ENCODE measurements at regions not wholly inside any gene's neighbourhood (a gene's known extent, or its start where the extent isn't known, plus 50 kb on each side); places are given as distances from the start of the nearest gene placed in this dataset.
"Not testable (repeated sequence)": the region's sequence is repeated elsewhere in the genome, so short reads cannot be mapped to it uniquely, and the experiment has no call there.

DNA sequence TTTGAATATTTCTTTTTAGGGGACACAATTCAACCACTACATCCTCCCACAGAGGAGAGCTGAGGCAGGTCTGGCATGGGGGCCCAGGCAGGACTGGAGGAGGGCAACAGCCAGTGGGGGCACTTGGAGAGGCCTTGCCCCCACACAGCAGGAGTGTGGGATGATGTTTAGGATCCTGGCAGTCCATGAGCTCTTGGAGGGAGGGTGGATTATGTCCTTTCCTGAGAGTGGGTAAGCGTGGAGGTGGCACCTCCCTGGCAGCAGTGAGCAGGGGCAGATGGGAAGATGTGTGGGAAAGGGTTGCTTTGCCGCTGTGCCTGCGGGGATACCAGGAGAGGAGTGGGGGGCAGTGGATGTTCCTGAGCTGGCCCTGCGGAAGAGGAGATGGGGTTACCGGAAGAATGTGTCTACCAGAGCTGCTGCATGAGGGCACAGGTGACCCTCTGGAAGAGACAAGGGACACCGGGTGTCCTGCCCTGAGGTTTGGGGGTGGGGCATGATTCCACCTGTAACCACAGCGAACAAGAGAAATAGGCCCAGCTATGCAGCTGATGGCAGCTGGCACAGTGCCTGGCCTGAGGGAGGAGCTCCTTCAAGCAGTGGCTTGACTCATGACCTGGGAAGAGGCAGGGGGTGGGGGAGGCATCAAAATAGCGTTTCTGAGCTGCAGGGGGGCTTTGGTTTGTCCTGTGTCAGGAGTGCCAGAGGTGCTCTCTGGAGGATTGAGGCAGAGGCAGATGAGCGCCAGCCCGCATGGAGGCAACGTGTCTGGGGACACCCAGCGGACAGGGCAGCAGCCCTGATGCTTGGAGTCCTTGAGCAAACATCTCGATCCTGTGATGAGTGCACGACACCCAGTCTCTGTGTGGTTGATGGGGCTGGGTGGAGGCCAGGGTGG, 123.9 kb upstream of the TMPRSS2 start:
- DNase-seq (ENCODE audit: low spot score): peak; percentile 84

DNA sequence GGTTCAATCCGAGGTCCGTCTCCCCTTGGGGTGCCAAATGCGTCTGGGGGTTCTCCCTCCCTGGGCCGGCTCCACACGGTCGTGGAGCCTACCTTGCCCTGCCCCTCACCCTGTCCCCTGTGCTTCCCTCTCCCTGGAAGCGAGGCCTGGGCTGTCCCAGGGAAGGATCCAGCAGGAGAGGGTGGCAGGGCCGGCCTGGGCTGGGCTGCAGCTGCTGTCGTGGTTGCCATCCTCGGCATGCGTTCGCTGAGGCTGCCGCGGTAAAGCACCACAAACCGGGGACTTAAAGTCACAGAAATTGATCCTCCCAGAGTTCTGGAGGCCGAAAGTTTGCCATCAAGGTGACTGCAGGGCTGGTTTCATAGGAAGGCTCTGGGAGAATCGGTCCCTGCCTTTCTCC, 123.0 kb upstream of the TMPRSS2 start:
- no peak for DNase-seq (ENCODE audit: low spot score)

DNA sequence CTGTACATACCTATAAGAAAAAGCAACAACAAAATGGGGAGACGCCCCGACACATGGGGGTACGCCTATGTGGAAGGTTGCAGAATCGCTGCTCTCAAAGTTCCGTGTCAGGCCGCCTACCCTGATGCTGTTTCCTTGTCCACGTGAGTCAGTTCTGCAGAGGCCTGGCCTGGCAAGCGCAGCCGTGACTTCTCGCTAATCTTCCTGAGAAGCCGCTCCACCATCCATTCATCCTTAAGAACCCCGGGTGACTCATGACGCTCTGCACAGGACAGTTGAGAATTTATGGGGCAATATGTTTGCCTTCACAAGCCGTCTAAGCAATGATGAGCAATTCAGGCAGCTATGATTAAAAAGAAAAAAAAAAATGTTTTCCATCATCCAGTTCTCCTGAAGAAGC, 122.3 kb upstream of the TMPRSS2 start:
- DNase-seq (ENCODE audit: low spot score): no peak

GRCh38 chr21:41628256-41628655, 120.3 kb upstream of the TMPRSS2 start:
- DNase-seq (ENCODE audit: low spot score): no peak

GRCh38 chr21:41627428-41627827, 119.5 kb upstream of the TMPRSS2 start:
- no peak for DNase-seq (ENCODE audit: low spot score)

- no peak for DNase-seq (ENCODE audit: low spot score)
Observed at GRCh38 chr21:41626021-41626420, 118.1 kb upstream of the TMPRSS2 start.

DNA sequence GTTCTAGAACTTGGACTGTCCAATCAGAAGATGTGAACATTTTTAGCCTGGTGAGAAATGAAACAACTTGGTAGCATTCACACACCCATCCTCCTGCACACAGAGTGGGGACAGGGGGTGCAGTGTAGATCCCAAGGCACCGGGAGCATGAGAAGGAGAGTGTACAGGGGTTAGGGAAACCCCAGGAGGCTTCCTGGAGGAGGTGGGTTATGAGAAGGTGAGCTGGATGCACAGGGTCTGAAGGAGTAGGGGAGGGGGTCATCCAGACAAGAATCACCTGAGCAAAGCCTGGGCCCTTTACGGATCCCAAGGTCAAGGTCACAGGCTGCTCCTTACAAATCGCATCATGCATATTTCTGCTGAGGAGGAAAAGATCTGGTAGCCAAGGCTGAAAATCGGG, 117.5 kb upstream of the TMPRSS2 start:
- no peak for DNase-seq (ENCODE audit: low spot score)

GRCh38 chr21:41624674-41625310, 116.8 kb upstream of the TMPRSS2 start:
- no peak for DNase-seq (ENCODE audit: low spot score)

DNA sequence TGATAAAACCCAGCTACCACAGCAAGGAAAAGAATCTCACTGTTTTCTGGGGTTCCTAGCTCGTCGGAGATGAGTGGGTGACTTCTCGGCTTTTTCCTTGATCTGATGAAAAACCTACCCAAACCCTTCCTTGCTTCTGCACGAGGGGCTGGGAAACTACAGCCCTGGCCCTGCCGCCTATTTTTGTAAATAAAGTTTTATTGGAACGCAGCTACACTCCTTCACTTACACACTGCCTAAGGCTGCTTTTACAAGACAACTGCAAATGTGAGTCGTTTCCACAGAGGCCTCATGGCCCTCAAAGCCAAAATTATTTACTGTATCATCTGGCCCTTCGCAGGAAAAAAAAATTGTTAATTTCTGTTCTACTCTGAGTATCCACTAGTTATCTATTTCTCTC, 116.0 kb upstream of the TMPRSS2 start:
- no peak for DNase-seq (ENCODE audit: low spot score)

DNA sequence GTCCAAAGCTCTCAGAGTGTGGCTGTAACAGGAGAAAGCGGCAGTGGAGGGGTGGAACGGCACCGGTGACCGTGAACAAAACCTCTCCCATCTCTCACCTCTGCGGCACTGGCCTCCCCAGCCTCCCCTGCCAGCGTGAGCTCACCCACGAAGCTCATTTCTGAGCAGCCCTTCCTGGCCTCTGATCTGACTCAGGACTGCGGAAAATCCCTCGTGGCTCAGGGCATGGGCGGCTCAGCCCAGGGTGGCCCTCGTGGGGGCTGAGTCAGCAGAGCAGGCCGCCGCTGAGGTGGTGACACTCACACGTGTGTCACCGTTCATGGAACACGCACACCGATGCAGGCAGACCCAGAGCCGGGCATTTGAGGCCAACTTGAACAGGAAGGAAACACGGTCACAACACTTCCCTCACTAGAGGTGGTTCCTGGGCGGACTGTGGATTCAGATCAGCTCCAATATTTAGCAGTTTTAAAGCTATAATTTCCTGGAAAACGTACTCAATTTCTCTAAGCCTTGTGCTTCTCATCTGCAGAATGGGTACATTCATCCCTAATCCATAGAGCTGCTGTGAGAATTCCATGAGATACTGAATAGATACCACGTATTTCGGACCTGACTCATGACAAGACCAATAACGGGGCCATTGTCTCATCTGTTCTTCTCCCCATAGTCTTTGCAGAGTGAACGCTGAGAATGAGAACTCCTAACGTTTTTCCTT, 115.0 kb upstream of the TMPRSS2 start:
- DNase-seq (ENCODE audit: low spot score): no peak

DNA sequence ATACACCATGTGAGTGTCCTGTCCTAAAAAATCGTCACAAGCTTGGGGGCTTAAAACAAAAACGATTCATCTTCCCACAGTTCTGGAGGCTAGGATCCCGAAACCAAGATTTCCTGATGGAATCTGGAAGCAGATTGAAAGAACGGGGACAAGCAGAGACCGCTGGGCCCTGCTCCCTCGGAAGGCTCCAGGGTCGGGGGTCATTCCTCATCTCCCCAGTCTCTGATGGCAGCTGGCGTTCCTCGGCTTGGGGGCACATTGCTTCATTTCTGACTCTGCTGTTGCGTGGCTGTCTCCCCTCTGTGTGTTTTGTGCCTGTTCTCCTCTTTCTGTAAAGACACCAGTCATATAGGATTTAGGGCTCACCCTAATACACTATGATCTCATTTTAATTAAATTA, 114.2 kb upstream of the TMPRSS2 start:
- DNase-seq (ENCODE audit: low spot score): no peak

- DNase-seq (ENCODE audit: low spot score): no peak
Observed at GRCh38 chr21:41621513-41621912, 113.6 kb upstream of the TMPRSS2 start.

GRCh38 chr21:41620982-41621381, 113.0 kb upstream of the TMPRSS2 start:
- DNase-seq (ENCODE audit: low spot score): no peak

GRCh38 chr21:41620541-41620940, 112.6 kb upstream of the TMPRSS2 start:
- no peak for DNase-seq (ENCODE audit: low spot score)

DNA sequence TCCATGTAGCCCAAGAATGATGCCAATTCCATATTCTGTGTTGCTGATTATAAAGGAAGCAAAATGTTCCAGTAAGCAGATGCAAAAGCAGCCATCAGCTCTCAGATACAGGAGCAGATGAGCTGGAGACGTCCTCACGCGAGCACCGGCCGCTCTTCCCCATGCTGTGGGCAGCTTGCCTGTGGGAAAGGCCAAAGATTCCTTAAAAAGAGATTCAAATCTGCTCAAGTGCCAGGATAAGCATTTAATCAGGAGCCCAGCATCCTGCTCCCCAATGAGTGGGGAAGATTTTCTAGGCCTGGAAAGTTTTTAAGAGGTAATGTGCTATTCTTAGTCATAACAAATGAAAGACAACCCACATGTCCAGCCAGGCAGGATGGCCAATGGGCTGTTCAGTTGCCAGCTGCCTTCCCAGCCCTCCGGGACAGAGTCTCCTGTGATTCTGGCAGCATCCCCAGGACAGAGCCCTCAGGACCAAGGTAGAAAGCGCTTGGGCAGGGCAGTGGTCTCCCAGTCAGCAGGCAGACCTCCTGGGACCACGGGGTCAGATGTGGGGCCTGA, 108.2 kb upstream of the TMPRSS2 start:
- DNase-seq (ENCODE audit: low spot score): no peak

DNA sequence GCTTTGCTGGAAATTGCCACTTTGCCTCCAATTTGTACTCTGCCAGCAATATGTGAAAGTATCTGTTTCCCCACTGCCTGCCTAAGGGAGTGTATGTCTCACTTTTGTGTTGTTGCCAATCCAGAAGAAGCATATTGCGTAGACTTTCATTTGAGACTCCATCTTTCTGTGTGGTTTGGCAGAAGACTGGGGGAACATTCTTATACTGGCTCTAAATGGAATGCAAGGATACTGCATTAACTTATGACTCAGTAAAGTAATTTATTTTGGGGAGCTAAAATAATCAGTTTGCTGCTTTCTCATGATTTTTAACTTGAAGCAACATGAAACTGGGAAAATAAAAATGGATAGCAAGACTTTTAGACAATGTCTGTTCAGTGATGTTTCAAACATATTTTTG, 107.7 kb upstream of the TMPRSS2 start:
- DNase-seq (ENCODE audit: low spot score): no peak

DNA sequence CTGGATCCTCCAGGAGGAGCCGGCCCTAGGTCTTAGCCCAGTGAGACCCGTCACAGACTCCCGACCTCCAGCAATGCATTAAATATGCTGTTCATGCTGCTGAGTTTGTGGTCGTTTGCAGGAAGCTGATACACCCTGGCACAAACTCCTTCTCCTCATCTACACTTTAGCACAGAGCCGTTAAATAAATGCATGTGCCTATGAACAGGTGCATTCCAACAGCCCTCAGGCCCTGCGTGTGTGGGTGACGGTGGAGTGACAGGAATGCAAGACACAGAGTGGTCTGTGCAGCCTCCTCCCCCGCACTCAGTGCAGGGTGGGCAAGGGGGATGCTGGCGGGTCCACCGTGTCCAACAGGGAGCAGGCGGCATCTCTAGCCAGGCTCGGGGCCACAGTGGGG, 106.6 kb upstream of the TMPRSS2 start:
- DNase-seq (ENCODE audit: low spot score): no peak

DNA sequence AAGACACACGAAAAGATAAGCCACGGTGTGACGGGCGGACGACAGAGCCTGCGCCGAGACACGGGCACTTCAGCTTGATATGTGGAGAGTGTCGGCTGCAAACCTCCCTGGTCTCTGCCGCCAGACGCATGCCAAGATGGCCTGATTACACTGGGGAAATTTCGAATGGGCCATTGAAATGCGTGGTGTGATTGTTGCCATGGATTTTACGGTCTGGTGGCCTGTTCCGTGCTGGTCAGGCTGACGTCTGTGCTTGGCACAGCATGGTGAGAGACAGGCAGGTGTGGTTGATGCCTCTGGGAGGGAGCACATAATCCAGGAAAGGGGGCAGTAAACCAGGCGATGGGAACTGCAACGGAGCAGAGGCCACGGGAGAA, 105.6 kb upstream of the TMPRSS2 start:
- no peak for DNase-seq (ENCODE audit: low spot score)

DNA sequence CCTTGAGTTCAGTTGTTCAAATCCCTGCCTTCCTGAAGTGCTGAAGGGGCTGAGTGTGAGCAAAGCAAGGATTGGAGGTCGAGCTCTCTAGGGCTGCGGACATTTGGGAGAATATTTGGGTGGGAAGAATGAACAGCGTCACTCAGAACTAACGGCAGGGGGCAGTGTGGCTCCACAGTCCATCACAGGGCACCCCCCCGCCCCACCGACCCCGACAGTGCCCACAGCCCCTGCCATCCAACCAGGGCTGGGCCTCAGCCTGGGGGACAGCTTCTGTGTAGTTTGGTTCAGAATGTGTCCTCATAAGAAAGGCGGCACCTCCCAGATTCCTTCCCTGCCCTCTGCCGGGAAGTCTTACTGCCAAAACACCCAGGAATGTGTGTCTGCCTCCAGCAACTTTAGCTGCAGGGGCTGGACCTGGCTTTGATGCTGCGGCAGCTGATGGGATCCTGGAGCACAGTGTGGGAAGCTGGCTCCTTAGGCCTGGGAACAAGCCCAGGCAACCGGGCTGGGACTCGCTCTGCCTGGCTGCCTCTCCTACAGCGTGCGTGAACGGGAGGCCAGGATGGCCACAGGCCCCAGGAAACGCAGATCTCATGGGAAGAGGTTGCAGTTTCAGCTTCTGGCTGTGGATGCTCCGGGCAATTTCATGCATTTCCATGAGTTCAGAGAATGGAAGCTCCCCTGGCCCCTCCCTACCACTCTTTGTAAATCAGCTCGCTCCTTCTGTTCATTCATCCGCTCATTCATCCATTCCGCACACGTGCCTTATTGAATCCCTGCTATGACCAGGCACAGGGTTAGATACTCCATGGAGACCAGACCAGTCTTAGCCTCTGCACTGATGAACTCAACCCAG, 104.9 kb upstream of the TMPRSS2 start:
- peak; percentile 39 for DNase-seq (ENCODE audit: low spot score)

- peak; percentile 71 for DNase-seq (ENCODE audit: low spot score)
Observed at GRCh38 chr21:41611966-41612606, 104.1 kb upstream of the TMPRSS2 start.

GRCh38 chr21:41611441-41611840, 103.5 kb upstream of the TMPRSS2 start:
- DNase-seq (ENCODE audit: low spot score): no peak

GRCh38 chr21:41610840-41611115, 102.8 kb upstream of the TMPRSS2 start:
- not testable (repeated sequence) for DNase-seq (ENCODE audit: low spot score)
